OCI-LY7 (cell line): ENCODE measurements at regions not wholly inside any gene's neighbourhood (a gene's known extent, or its start where the extent isn't known, plus 50 kb on each side); places are given as distances from the start of the nearest gene placed in this dataset.
"Not testable (repeated sequence)": the region's sequence is repeated elsewhere in the genome, so short reads cannot be mapped to it uniquely, and the experiment has no call there.

ENCODE experiments used
- BruUV-seq: library from RNA; stranded (reverse); fragments of 400-500 nt; replicated peaks from 2 replicates; lab custom pipeline; 2021; lab: Mats Ljungman, UMichigan
- CTCF ChIA-PET: fragments of 300-600 bp; sonication (Branson Sonifier 250); formaldehyde crosslinking; loops from one replicate; lab custom pipeline; 2022; ENCODE audit warnings: antibody characterized with exemption; ENCODE audit not compliant: unreplicated experiment; lab: Charles Lee
- POLR2A ChIA-PET: fragments of 300-600 bp; sonication (Branson Sonifier 250); formaldehyde crosslinking; loops from one replicate; lab custom pipeline; 2022; ENCODE audit warnings: antibody characterized with exemption; lab: Charles Lee
- DNase-seq: peaks from one replicate; pipeline ENCODE4 v3.0.0-alpha.2; 2015; ENCODE audit warnings: low spot score
- H2AFZ ChIP-seq: fragments of 200-600 bp; sonication (generic), shearing (Covaris generic); 2 replicates; pipeline ENCODE4 v1.6.1; 2014; ENCODE audit warnings: mild to moderate bottlenecking, antibody characterized with exemption, low read length, moderate library complexity
- H3K27ac ChIP-seq: fragments of 200-600 bp; sonication (generic); 2 replicates; pipeline ENCODE4 v1.5.1; 2014; ENCODE audit warnings: mixed run types, low read depth, mild to moderate bottlenecking, moderate library complexity, low read length, inconsistent platforms; ENCODE audit not compliant: poor library complexity, severe bottlenecking
- H3K36me3 ChIP-seq: fragments of 200-600 bp; sonication (generic); 2 replicates; pipeline ENCODE4 v1.6.1; 2014; ENCODE audit warnings: mild to moderate bottlenecking, antibody characterized with exemption, low read length, moderate library complexity, mixed read lengths; ENCODE audit not compliant: insufficient read depth
- H3K4me1 ChIP-seq: fragments of 200-600 bp; sonication (generic); 2 replicates; pipeline ENCODE4 v1.5.1; 2014; ENCODE audit warnings: mild to moderate bottlenecking, low read length; ENCODE audit not compliant: insufficient read depth, poor library complexity, severe bottlenecking
- H3K4me2 ChIP-seq: fragments of 200-600 bp; sonication (generic); 2 replicates; pipeline ENCODE4 v1.6.1; 2014; ENCODE audit warnings: mild to moderate bottlenecking, low read length
- H3K4me3 ChIP-seq: fragments of 200-600 bp; sonication (generic); 2 replicates; pipeline ENCODE4 v1.5.1; 2014; ENCODE audit warnings: mild to moderate bottlenecking, low read depth, low read length; ENCODE audit not compliant: poor library complexity, severe bottlenecking
- H3K79me2 ChIP-seq: fragments of 200-600 bp; sonication (generic); 2 replicates; pipeline ENCODE4 v1.6.1; 2016; ENCODE audit warnings: low read depth, mild to moderate bottlenecking, low read length, moderate library complexity, mixed read lengths; ENCODE audit not compliant: insufficient read depth
- H3K9me2 ChIP-seq: fragments of 200-600 bp; sonication (generic); 2 replicates; pipeline ENCODE4 v1.6.1; 2016; ENCODE audit warnings: mild to moderate bottlenecking, low read length, mixed read lengths; ENCODE audit not compliant: insufficient read depth
- H3K9me3 ChIP-seq: fragments of 200-600 bp; sonication (generic); 2 replicates; pipeline ENCODE4 v1.6.1; 2014; ENCODE audit warnings: mild to moderate bottlenecking, mixed run types, low read length, mixed read lengths
- H4K20me1 ChIP-seq: fragments of 200-600 bp; sonication (generic); 2 replicates; pipeline ENCODE4 v1.6.1; 2014; ENCODE audit warnings: mild to moderate bottlenecking, antibody characterized with exemption, low read length, moderate library complexity, mixed read lengths; ENCODE audit not compliant: insufficient read depth
- EZH2phosphoT487 ChIP-seq: fragments of 200-600 bp; sonication (generic); IDR thresholded peaks from 2 replicates; pipeline ENCODE4 v1.6.1; 2018; ENCODE audit warnings: low read depth, borderline replicate concordance, mild to moderate bottlenecking, mixed run types, antibody characterized with exemption, low read length, moderate library complexity, mixed read lengths
- intact Hi-C: fragments of 100-400 bp; cut with micrococcal nuclease; formaldehyde crosslinking; loops from one replicate; pipeline ENCODE4 v1.10.0; 2022; ENCODE audit not compliant: unreplicated experiment
- TF ChIP-seq, protein P1 (sequence below): fragments of 200-600 bp; sonication (generic); conservative IDR thresholded peaks from 2 replicates; pipeline ENCODE4 v1.5.1; 2014; ENCODE audit warnings: mild to moderate bottlenecking, antibody characterized with exemption, low read length, moderate library complexity, mixed read lengths

- Histone ChIP-seq H3K9me3 (no peaks in the 10 kb centered on the region), H3K9me2 (no peaks in the 10 kb centered on the region), H3K4me2 (no peak overlapping the region), H2AFZ (no peak overlapping the region), H3K79me2 (no peaks in the 10 kb centered on the region), H3K27ac (no peak overlapping the region), H3K4me3 (no peak overlapping the region), H3K4me1 (no peaks in the 10 kb centered on the region), H4K20me1 (no peaks in the 10 kb centered on the region), H3K36me3 (no peaks in the 10 kb centered on the region)
- ChIA-PET POLR2A (no interaction called here), CTCF (no interaction called here)
- BruUV-seq = no TSS peak
- TF ChIP-seq EZH2phosphoT487 = no peak
- TF ChIP-seq, protein P1, sequence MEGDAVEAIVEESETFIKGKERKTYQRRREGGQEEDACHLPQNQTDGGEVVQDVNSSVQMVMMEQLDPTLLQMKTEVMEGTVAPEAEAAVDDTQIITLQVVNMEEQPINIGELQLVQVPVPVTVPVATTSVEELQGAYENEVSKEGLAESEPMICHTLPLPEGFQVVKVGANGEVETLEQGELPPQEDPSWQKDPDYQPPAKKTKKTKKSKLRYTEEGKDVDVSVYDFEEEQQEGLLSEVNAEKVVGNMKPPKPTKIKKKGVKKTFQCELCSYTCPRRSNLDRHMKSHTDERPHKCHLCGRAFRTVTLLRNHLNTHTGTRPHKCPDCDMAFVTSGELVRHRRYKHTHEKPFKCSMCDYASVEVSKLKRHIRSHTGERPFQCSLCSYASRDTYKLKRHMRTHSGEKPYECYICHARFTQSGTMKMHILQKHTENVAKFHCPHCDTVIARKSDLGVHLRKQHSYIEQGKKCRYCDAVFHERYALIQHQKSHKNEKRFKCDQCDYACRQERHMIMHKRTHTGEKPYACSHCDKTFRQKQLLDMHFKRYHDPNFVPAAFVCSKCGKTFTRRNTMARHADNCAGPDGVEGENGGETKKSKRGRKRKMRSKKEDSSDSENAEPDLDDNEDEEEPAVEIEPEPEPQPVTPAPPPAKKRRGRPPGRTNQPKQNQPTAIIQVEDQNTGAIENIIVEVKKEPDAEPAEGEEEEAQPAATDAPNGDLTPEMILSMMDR = no peak
- no peak for DNase-seq
- intact Hi-C loops = no loop called here
Measured at GRCh38 chr13:67509018-67509417, 278.9 kb upstream of the PCDH9 start.

DNA sequence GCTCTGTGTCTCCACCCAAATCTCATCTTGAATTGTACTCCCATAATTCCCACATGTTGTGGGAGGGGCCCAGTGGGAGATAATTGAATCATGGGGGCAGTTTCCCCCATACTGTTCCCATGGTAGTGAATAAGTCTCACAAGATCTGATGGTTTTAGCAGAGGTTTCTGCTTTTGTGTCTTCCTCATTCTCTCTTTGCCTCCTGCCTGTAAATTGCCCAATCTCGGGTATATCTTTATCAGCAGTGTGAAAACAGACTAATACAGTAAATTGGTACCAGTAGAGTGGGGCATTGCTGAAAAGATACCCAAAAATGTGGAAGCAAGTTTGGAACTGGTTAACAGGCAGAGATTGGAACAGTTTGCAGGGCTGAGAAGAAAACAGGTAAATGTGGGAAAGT lies 278.1 kb upstream of the PCDH9 start:
- H3K4me3 ChIP-seq, H3K27ac ChIP-seq, DNase-seq, H3K9me2 ChIP-seq, H3K79me2 ChIP-seq, H3K4me2 ChIP-seq, H3K9me3 ChIP-seq, H2AFZ ChIP-seq, H4K20me1 ChIP-seq, H3K4me1 ChIP-seq, POLR2A ChIA-PET, H3K36me3 ChIP-seq, BruUV-seq, intact Hi-C loops, CTCF ChIA-PET: not testable (repeated sequence)

DNA sequence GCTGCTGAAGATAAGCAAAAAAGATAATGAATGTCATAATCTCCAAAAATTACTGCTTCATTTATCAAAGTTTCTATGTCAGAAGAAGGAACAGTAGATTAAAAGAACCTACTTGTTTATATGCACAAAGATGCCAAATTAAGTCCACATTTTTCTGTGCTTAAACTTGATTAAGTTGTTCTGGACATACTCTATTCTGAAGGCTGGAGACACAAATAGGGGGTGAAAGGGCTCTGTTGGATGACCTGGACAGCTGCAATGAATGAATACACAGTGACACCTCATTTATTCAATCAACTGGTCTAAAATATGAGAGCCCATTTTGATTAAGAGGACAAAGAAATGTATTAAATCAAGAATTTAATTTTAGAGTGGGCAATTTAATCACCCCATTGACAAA lies 276.3 kb upstream of the PCDH9 start:
- CTCF ChIA-PET = no interaction called here
- POLR2A ChIA-PET = interaction anchor here (1.2 kb wide), 1 partner anchor 86 kb away, joined by 3 read pairs; no protein-coding TSS in a partner anchor
- H3K4me1 ChIP-seq = no peaks in the 10 kb centered on the region
- H3K36me3 ChIP-seq = no peaks in the 10 kb centered on the region
- no peaks in the 10 kb centered on the region for H4K20me1 ChIP-seq
- H3K27ac ChIP-seq = no peak overlapping the region
- no peaks in the 10 kb centered on the region for H3K79me2 ChIP-seq
- H2AFZ ChIP-seq = no peak overlapping the region
- no peak for DNase-seq
- TF ChIP-seq, protein P1 = no peak
- no peak for TF ChIP-seq EZH2phosphoT487
- H3K4me2 ChIP-seq = no peak overlapping the region
- BruUV-seq = no TSS peak
- no peaks in the 10 kb centered on the region for H3K9me2 ChIP-seq
- intact Hi-C loops = no loop called here
- H3K9me3 ChIP-seq = no peaks in the 10 kb centered on the region
- no peak overlapping the region for H3K4me3 ChIP-seq
